ENCODE measurements at regions not wholly inside any gene's neighbourhood (a gene's known extent, or its start where the extent isn't known, plus 50 kb on each side); places are given as distances from the start of the nearest gene placed in this dataset.

- Histone ChIP-seq H3K27ac (ENCODE audit: low read depth in 2 of 2, low read length in 1 of 2) (no peak overlapping the region), H3K4me1 (ENCODE audit: control insufficient read depth in 1 of 2, insufficient read depth in 2 of 2, low read depth in 1 of 2, low read length in 1 of 2) (no peaks in the 10 kb centered on the region), H3K36me3 (replicated peaks in 1 of 2; ENCODE audit: control insufficient read depth in 1 of 2, insufficient read depth in 2 of 2, low read length in 1 of 2) (no peaks in the 10 kb centered on the region), H3K4me3 (ENCODE audit: low read depth in 2 of 2, low read length in 1 of 2) (no peak overlapping the region), H3K9ac (no peak overlapping the region), H3K9me2 (no peaks in the 10 kb centered on the region), H4K20me1 (ENCODE audit: insufficient read depth) (no peaks in the 10 kb centered on the region), H3K79me2 (ENCODE audit: insufficient read depth) (no peaks in the 10 kb centered on the region), H3K27me3 (ENCODE audit: insufficient read depth) (no peaks in the 10 kb centered on the region), H3F3A (replicated peaks; ENCODE audit: insufficient read depth) (no peaks in the 10 kb centered on the region), H3K9me3 (no peaks in the 10 kb centered on the region), H2AFZ (ENCODE audit: low read depth) (no peak overlapping the region), H3K4me2 (no peak overlapping the region)
- DNase-seq: no peak
- ChIA-PET CTCF (no interaction called here), POLR2A (no interaction called here)
- TF ChIP-seq RXRA (IDR thresholded peaks at IDR 0.05; ENCODE audit: borderline replicate concordance, low read depth) (no peak), FOXM1 (IDR thresholded peaks at IDR 0.05; ENCODE audit: low read depth) (no peak), ZBTB33 (IDR thresholded peaks at IDR 0.05; ENCODE audit: borderline replicate concordance, low read depth) (no peak), CHD2 (IDR thresholded peaks at IDR 0.05; ENCODE audit: low read length, partially characterized antibody) (no peak), NFIC (IDR thresholded peaks at IDR 0.05; ENCODE audit: borderline replicate concordance) (no peak), GABPA (IDR thresholded peaks at IDR 0.05; ENCODE audit: low read depth) (no peak), TEAD4 (IDR thresholded peaks at IDR 0.05; ENCODE audit: borderline replicate concordance, insufficient read depth) (no peak), TCF12 (IDR thresholded peaks at IDR 0.05) (no peak), SMC3 (IDR thresholded peaks at IDR 0.05; ENCODE audit: low read depth, low read length) (no peak), RFX5 (IDR thresholded peaks at IDR 0.05; ENCODE audit: low read length) (no peak), RCOR1 (IDR thresholded peaks at IDR 0.05; ENCODE audit: low read length) (no peak), FOSL2 (IDR thresholded peaks at IDR 0.05; ENCODE audit: borderline replicate concordance, low read depth) (no peak), MXI1 (IDR thresholded peaks at IDR 0.05; ENCODE audit: low read depth, low read length) (no peak), USF2 (IDR thresholded peaks at IDR 0.05; ENCODE audit: borderline replicate concordance, low read depth, low read length) (no peak), ELF1 (IDR thresholded peaks at IDR 0.05) (no peak), EZH2phosphoT487 (IDR thresholded peaks at IDR 0.05; ENCODE audit: borderline replicate concordance, low read depth) (no peak)
- WGBS (ENCODE audit: low lambda C conversion rate): 0% methylated on average over 1 of the region's 1 CpG
Measured at GRCh38 chr4:10944321-10944720, 259.8 kb upstream of the CLNK start.

GRCh38 chr4:10942156-10942555 lies 257.6 kb upstream of the CLNK start:
- Histone ChIP-seq H4K20me1 (ENCODE audit: insufficient read depth) (no peaks in the 10 kb centered on the region), H3K27ac (ENCODE audit: low read depth in 2 of 2, low read length in 1 of 2) (no peak overlapping the region), H2AFZ (ENCODE audit: low read depth) (no peak overlapping the region), H3K36me3 (replicated peaks in 1 of 2; ENCODE audit: control insufficient read depth in 1 of 2, insufficient read depth in 2 of 2, low read length in 1 of 2) (no peaks in the 10 kb centered on the region), H3K9me2 (no peaks in the 10 kb centered on the region), H3K4me3 (ENCODE audit: low read depth in 2 of 2, low read length in 1 of 2) (no peak overlapping the region), H3K79me2 (ENCODE audit: insufficient read depth) (no peaks in the 10 kb centered on the region), H3K4me1 (ENCODE audit: control insufficient read depth in 1 of 2, insufficient read depth in 2 of 2, low read depth in 1 of 2, low read length in 1 of 2) (no peaks in the 10 kb centered on the region), H3K27me3 (ENCODE audit: insufficient read depth) (no peaks in the 10 kb centered on the region), H3K9me3 (no peaks in the 10 kb centered on the region), H3K4me2 (no peak overlapping the region), H3F3A (replicated peaks; ENCODE audit: insufficient read depth) (no peaks in the 10 kb centered on the region), H3K9ac (no peak overlapping the region)
- CTCF ChIA-PET: no interaction called here
- no peak for DNase-seq
- POLR2A ChIA-PET: no interaction called here
- 0% methylated on average over 1 of the region's 1 CpG for whole genome bisulfite sequencing (ENCODE audit: low lambda C conversion rate)
- TF ChIP-seq ELF1 (IDR thresholded peaks at IDR 0.05) (no peak), SMC3 (IDR thresholded peaks at IDR 0.05; ENCODE audit: low read depth, low read length) (no peak), RCOR1 (IDR thresholded peaks at IDR 0.05; ENCODE audit: low read length) (no peak), USF1 (IDR thresholded peaks at IDR 0.05; ENCODE audit: borderline replicate concordance, low read depth) (no peak), MXI1 (IDR thresholded peaks at IDR 0.05; ENCODE audit: low read depth, low read length) (no peak), NFIC (IDR thresholded peaks at IDR 0.05; ENCODE audit: borderline replicate concordance) (no peak), EP300 (IDR thresholded peaks at IDR 0.05; ENCODE audit: borderline replicate concordance in 1 of 2, low read depth in 1 of 2, low read length in 1 of 2) (no peak), EZH2phosphoT487 (IDR thresholded peaks at IDR 0.05; ENCODE audit: borderline replicate concordance, low read depth) (no peak), MEF2A (IDR thresholded peaks at IDR 0.05; ENCODE audit: borderline replicate concordance, low read depth) (no peak), RFX5 (IDR thresholded peaks at IDR 0.05; ENCODE audit: low read length) (no peak), JUND (IDR thresholded peaks at IDR 0.05) (no peak), CHD2 (IDR thresholded peaks at IDR 0.05; ENCODE audit: low read length, partially characterized antibody) (no peak), FOXM1 (IDR thresholded peaks at IDR 0.05; ENCODE audit: low read depth) (no peak), POLR2AphosphoS5 (IDR thresholded peaks at IDR 0.05; ENCODE audit: low read depth, low read length) (no peak), ZBTB33 (IDR thresholded peaks at IDR 0.05; ENCODE audit: borderline replicate concordance, low read depth) (no peak)

Data from SK-N-SH (cell line).